ENCODE measurements at regions not wholly inside any gene's neighbourhood (a gene's known extent, or its start where the extent isn't known, plus 50 kb on each side); places are given as distances from the start of the nearest gene placed in this dataset.

DNA sequence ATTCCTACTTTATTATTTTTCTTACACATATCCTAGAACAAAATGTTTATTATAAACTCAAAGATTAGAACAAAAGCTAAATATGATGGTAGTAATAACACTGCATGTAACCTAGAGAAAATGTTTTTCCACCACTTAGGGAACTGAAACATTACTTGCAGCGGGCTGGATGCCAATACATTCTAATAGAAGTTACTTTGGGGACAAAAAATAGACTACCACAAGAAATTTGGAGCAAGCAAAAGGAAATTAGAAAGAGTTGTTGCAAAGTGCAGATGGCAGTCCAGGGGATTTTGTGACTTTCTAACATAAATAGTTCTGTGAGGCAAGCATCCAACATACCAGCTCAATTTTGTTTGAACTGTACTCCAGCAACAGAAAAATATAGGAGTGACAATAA lies 255.3 kb upstream of the GRIN3A start:
- Histone ChIP-seq H3K4me1 (ENCODE audit: control insufficient read depth in 1 of 2, insufficient read depth in 2 of 2, low read length in 2 of 2) (no peaks in the 10 kb centered on the region), H3K9me3 (ENCODE audit: control insufficient read depth, low read length) (no peaks in the 10 kb centered on the region), H3K27ac (ENCODE audit: low read depth in 1 of 2, low read length in 2 of 2) (no peak overlapping the region), H3K4me3 (ENCODE audit: low read length in 2 of 2) (no peak overlapping the region), H3K27me3 (ENCODE audit: control insufficient read depth in 1 of 2, insufficient read depth in 2 of 2, low read length in 1 of 2) (no peaks in the 10 kb centered on the region), H3K36me3 (ENCODE audit: control insufficient read depth in 1 of 2, insufficient read depth in 2 of 2, low read length in 1 of 2) (no peaks in the 10 kb centered on the region)
- DNase-seq, result no peak
- WGBS, 2 donors, result 2 to 8% methylated on average over 1 of the region's 1 CpG
- intact Hi-C loops (cut with DNase I), result no loop called here
- no peak for ATAC-seq (ENCODE audit: low FRiP score)

DNA sequence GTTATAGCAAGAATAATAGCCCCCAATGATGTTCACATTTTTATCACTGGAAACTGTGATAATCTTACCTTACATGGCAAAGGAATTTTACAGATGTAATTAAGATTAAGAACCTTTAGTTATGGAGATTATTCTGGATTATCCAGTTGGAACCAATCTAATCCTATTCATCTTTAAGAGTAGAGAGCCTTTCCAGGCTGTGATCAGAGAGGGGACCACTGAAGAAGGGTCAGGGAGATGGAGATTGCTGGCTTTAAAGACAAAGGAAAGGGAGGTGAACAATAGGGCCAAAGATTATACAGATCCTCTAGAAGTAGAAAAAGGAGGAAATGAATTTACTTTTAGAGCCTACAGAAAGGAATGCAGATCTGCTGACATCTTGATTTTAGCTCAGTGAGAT lies 253.5 kb upstream of the GRIN3A start:
- H3K36me3 ChIP-seq (ENCODE audit: control insufficient read depth in 1 of 2, insufficient read depth in 2 of 2, low read length in 1 of 2), result no peaks in the 10 kb centered on the region
- no peak for ATAC-seq (ENCODE audit: low FRiP score)
- H3K9me3 ChIP-seq (ENCODE audit: control insufficient read depth, low read length), result no peaks in the 10 kb centered on the region
- no peak overlapping the region for H3K4me3 ChIP-seq (ENCODE audit: low read length in 2 of 2)
- H3K4me1 ChIP-seq (ENCODE audit: control insufficient read depth in 1 of 2, insufficient read depth in 2 of 2, low read length in 2 of 2), result no peaks in the 10 kb centered on the region
- DNase-seq, result no peak
- H3K27ac ChIP-seq (ENCODE audit: low read depth in 1 of 2, low read length in 2 of 2), result no peak overlapping the region
- H3K27me3 ChIP-seq (ENCODE audit: control insufficient read depth in 1 of 2, insufficient read depth in 2 of 2, low read length in 1 of 2), result no peaks in the 10 kb centered on the region
- intact Hi-C loops (cut with DNase I), result no loop called here

DNA sequence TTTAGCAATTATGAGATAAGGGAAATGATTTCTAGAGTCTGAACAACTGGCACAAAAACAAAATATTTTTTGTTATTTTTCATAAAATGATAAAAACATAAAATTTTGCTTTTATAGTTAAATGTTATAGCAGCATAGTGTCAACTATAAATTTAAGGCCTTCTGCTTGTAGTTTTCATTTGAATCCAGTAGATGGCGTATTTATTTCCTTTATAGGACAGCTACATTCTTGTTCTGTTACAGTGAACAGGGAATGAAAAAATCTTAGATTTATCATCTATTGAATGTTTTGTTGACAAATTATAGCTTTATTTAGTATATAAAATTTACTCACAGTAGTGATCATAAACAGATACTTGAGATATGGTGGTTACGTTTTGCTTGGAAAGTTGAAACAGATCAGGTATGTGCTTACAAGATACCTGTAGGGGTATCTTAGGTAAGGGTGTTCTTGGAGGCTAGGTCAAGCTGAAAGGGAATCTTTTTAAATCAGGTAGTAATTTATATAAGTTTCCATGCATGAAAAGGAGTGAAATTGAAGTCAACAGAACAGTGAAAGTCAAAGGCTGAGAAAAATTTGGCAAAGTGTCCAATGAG lies 239.3 kb upstream of the GRIN3A start:
- Histone ChIP-seq H3K27me3 (ENCODE audit: control insufficient read depth in 1 of 2, insufficient read depth in 2 of 2, low read length in 1 of 2) (no peaks in the 10 kb centered on the region), H3K36me3 (ENCODE audit: control insufficient read depth in 1 of 2, insufficient read depth in 2 of 2, low read length in 1 of 2) (no peaks in the 10 kb centered on the region), H3K27ac (ENCODE audit: low read depth in 1 of 2, low read length in 2 of 2) (no peak overlapping the region), H3K4me3 (ENCODE audit: low read length in 2 of 2) (no peak overlapping the region), H3K4me1 (ENCODE audit: control insufficient read depth in 1 of 2, insufficient read depth in 2 of 2, low read length in 2 of 2) (no peaks in the 10 kb centered on the region), H3K9me3 (ENCODE audit: control insufficient read depth, low read length) (no peaks in the 10 kb centered on the region)
- intact Hi-C loops (cut with DNase I), result no loop called here
- 1% methylated on average over 2 of the region's 2 CpGs for WGBS, 2 donors
- ATAC-seq (ENCODE audit: low FRiP score) (no peak), DNase-seq (no peak)

DNA sequence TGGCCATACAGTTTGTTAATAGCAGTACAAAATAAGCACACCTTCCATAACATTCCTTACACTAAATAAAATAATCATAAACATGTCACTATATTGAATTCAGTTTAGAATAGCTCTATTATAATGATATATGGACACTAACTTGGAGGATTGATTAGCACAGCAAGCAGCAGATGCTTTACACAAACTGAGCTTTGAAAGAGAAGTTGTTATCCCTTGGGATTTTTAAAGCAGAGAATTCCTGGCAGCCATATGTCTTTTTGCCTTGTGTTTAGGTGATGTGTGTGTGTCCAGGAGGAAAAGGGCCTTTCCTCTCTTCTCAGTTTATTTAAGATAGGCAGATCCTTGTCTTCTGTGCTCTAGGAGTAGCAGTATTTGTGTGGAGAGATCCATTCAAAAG lies 232.2 kb upstream of the GRIN3A start:
- H3K36me3 ChIP-seq (ENCODE audit: control insufficient read depth in 1 of 2, insufficient read depth in 2 of 2, low read length in 1 of 2), result no peaks in the 10 kb centered on the region
- intact Hi-C loops (cut with DNase I), result no loop called here
- no peaks in the 10 kb centered on the region for H3K27me3 ChIP-seq (ENCODE audit: control insufficient read depth in 1 of 2, insufficient read depth in 2 of 2, low read length in 1 of 2)
- ATAC-seq (ENCODE audit: low FRiP score) (no peak), DNase-seq (no peak)
- H3K9me3 ChIP-seq (ENCODE audit: control insufficient read depth, low read length), result peaks cover 1% of the 10 kb centered on the region
- no peaks in the 10 kb centered on the region for H3K4me1 ChIP-seq (ENCODE audit: control insufficient read depth in 1 of 2, insufficient read depth in 2 of 2, low read length in 2 of 2)
- H3K4me3 ChIP-seq (ENCODE audit: low read length in 2 of 2), result no peak overlapping the region
- H3K27ac ChIP-seq (ENCODE audit: low read depth in 1 of 2, low read length in 2 of 2), result no peak overlapping the region

DNA sequence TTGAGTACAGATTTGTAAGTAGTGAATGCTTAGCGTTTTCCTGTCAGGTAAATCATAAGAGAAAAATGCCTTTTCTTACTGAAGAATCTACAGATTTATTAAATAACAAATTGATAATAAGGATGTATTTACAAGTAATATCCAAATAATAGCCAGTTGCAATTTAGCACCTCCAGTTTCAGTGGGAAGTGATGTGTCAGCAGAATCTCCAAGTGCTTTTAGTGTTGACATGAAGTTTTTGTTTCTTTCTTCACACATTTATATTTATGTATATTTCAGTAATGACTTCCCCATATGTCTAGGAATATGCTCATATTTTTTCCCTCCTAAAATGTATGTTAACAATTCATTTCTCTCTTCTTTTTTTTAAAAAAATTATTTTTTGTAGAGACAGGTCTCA lies 229.9 kb upstream of the GRIN3A start:
- no peaks in the 10 kb centered on the region for H3K4me1 ChIP-seq (ENCODE audit: control insufficient read depth in 1 of 2, insufficient read depth in 2 of 2, low read length in 2 of 2)
- no peak overlapping the region for H3K27ac ChIP-seq (ENCODE audit: low read depth in 1 of 2, low read length in 2 of 2)
- intact Hi-C loops (cut with DNase I), result no loop called here
- no peak overlapping the region for H3K4me3 ChIP-seq (ENCODE audit: low read length in 2 of 2)
- DNase-seq (no peak), ATAC-seq (ENCODE audit: low FRiP score) (no peak)
- peaks cover 1% of the 10 kb centered on the region for H3K9me3 ChIP-seq (ENCODE audit: control insufficient read depth, low read length)
- WGBS, 2 donors, result 92 to 95% methylated on average over 1 of the region's 1 CpG
- no peaks in the 10 kb centered on the region for H3K36me3 ChIP-seq (ENCODE audit: control insufficient read depth in 1 of 2, insufficient read depth in 2 of 2, low read length in 1 of 2)
- H3K27me3 ChIP-seq (ENCODE audit: control insufficient read depth in 1 of 2, insufficient read depth in 2 of 2, low read length in 1 of 2), result no peaks in the 10 kb centered on the region

DNA sequence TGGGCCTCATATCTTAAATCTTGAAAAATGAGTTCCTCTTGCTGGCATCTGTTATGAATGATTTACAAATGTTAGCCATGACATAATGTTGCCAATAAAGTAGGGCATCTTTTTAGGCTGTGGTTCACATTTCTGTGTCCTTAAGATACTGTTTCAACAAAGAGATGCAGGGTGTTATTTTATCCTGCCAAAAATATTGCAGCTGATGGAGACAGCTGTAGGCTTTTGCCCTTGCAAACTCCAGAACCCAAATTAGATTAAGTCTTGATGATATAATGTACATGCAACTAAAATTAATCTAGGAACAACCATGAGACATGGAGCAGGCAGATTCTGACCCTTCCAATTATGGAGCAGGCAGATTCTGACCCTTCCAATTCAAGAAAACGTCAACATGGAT lies 228.2 kb upstream of the GRIN3A start:
- no peak overlapping the region for H3K27ac ChIP-seq (ENCODE audit: low read depth in 1 of 2, low read length in 2 of 2)
- H3K27me3 ChIP-seq (ENCODE audit: control insufficient read depth in 1 of 2, insufficient read depth in 2 of 2, low read length in 1 of 2), result no peaks in the 10 kb centered on the region
- no peaks in the 10 kb centered on the region for H3K36me3 ChIP-seq (ENCODE audit: control insufficient read depth in 1 of 2, insufficient read depth in 2 of 2, low read length in 1 of 2)
- intact Hi-C loops (cut with DNase I), result no loop called here
- no peak overlapping the region for H3K4me3 ChIP-seq (ENCODE audit: low read length in 2 of 2)
- DNase-seq, result no peak
- ATAC-seq (ENCODE audit: low FRiP score), result no peak
- 32 to 62% methylated on average over 1 of the region's 1 CpG for WGBS, 2 donors
- peaks cover 1% of the 10 kb centered on the region for H3K9me3 ChIP-seq (ENCODE audit: control insufficient read depth, low read length)
- H3K4me1 ChIP-seq (ENCODE audit: control insufficient read depth in 1 of 2, insufficient read depth in 2 of 2, low read length in 2 of 2), result no peaks in the 10 kb centered on the region

DNA sequence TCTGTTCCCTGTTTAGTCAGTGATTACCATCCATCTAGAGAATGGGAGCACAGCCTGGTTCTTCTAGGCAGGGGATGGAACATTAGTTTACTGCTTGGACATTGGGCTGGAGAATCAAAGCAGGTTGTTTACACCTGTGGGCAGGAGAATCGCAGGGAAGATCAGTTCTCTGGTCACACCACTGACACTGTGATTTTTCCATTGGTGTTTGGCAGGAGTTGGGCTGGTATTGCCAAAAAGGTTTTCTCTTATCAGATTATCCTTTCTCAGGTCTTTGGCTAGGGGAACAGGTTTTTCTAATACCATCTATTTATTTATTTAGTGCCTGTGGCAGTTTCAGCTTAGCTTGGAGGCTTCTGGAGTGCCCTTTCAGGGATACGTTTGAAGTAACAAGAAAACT lies 219.3 kb upstream of the GRIN3A start:
- no peak for ATAC-seq (ENCODE audit: low FRiP score)
- Histone ChIP-seq H3K4me1 (ENCODE audit: control insufficient read depth in 1 of 2, insufficient read depth in 2 of 2, low read length in 2 of 2) (no peaks in the 10 kb centered on the region), H3K27me3 (ENCODE audit: control insufficient read depth in 1 of 2, insufficient read depth in 2 of 2, low read length in 1 of 2) (peaks cover 0 to 2% of the 10 kb centered on the region in 2 donors), H3K9me3 (ENCODE audit: control insufficient read depth, low read length) (no peaks in the 10 kb centered on the region), H3K36me3 (ENCODE audit: control insufficient read depth in 1 of 2, insufficient read depth in 2 of 2, low read length in 1 of 2) (no peaks in the 10 kb centered on the region), H3K27ac (ENCODE audit: low read depth in 1 of 2, low read length in 2 of 2) (no peak overlapping the region), H3K4me3 (ENCODE audit: low read length in 2 of 2) (no peak overlapping the region)
- intact Hi-C loops (cut with DNase I), result no loop called here
- 76 to 85% methylated on average over 2 of the region's 2 CpGs for WGBS, 2 donors
- DNase-seq, result no peak

DNA sequence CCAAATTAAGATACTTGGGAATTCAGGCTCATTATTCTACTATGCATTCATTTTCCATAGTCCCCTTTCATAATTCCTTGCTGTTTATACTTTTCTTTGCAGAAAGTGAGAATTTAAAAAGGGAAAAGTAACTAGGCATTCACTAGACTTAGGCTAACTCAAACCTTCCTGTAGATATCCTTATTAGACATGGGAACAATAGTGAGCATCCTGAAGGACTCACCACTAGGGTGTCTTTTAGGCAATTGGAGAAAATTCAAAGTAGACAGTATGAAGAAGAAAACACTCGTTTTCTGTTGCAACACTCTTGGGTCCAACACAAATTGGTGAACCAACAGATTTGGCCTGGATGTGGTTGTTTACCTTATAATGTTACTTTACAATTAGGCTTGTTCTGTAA lies 213.2 kb upstream of the GRIN3A start:
- no peak overlapping the region for H3K27ac ChIP-seq (ENCODE audit: low read depth in 1 of 2, low read length in 2 of 2)
- intact Hi-C loops (cut with DNase I), result no loop called here

DNA sequence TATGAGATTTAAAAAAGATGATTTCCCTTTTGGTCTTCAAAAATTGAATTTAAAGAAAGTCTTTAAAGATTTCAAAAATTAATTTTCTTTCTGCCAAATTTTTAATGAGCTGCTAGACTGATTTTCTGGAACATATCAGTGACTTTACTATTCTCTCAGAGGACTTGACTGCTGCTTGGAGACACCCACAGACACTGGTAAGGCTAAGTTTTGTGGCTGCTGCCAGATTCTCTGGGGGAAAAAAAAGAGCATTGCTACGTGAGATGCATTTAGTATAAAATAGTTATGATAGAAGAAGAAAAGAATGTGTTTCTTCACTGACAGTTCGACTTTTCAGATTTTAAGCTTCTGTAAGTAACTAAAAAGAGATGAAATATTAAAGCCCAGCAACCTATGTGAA lies 193.3 kb upstream of the GRIN3A start:
- Histone ChIP-seq H3K36me3 (ENCODE audit: control insufficient read depth in 1 of 2, insufficient read depth in 2 of 2, low read length in 1 of 2) (no peaks in the 10 kb centered on the region), H3K4me3 (ENCODE audit: low read length in 2 of 2) (no peak overlapping the region), H3K27me3 (ENCODE audit: control insufficient read depth in 1 of 2, insufficient read depth in 2 of 2, low read length in 1 of 2) (no peaks in the 10 kb centered on the region), H3K27ac (ENCODE audit: low read depth in 1 of 2, low read length in 2 of 2) (no peak overlapping the region), H3K4me1 (ENCODE audit: control insufficient read depth in 1 of 2, insufficient read depth in 2 of 2, low read length in 2 of 2) (no peaks in the 10 kb centered on the region), H3K9me3 (ENCODE audit: control insufficient read depth, low read length) (no peaks in the 10 kb centered on the region)
- intact Hi-C loops (cut with DNase I), result no loop called here
- WGBS, 2 donors, result 29 to 34% methylated on average over 2 of the region's 2 CpGs
- ATAC-seq (ENCODE audit: low FRiP score) (no peak), DNase-seq (no peak)

More for the DNA sequence above, 213.2 kb upstream of the GRIN3A start:
- Histone ChIP-seq H3K27me3 (ENCODE audit: control insufficient read depth in 1 of 2, insufficient read depth in 2 of 2, low read length in 1 of 2) (no peaks in the 10 kb centered on the region), H3K9me3 (ENCODE audit: control insufficient read depth, low read length) (no peaks in the 10 kb centered on the region), H3K4me1 (ENCODE audit: control insufficient read depth in 1 of 2, insufficient read depth in 2 of 2, low read length in 2 of 2) (no peaks in the 10 kb centered on the region), H3K36me3 (ENCODE audit: control insufficient read depth in 1 of 2, insufficient read depth in 2 of 2, low read length in 1 of 2) (no peaks in the 10 kb centered on the region), H3K4me3 (ENCODE audit: low read length in 2 of 2) (no peak overlapping the region)
- no peak for DNase-seq
- no peak for ATAC-seq (ENCODE audit: low FRiP score)
- 72 to 75% methylated on average over 1 of the region's 1 CpG for WGBS, 2 donors
